ENCODE measurements at regions not wholly inside any gene's neighbourhood (a gene's known extent, or its start where the extent isn't known, plus 50 kb on each side); places are given as distances from the start of the nearest gene placed in this dataset.

- intact Hi-C loops (cut with micrococcal nuclease): no loop called here
- H3K9me3 Mint-ChIP-seq (ENCODE audit: insufficient read depth): no peaks in the 10 kb centered on the region
- no peaks in the 10 kb centered on the region for H3K27me3 Mint-ChIP-seq
- Histone ChIP-seq H3K4me2 (replicated peaks; ENCODE audit: low read depth, low read length, poor library complexity, severe bottlenecking) (no peak overlapping the region), H3K27ac (ENCODE audit: low read length in 2 of 2) (no peak overlapping the region), H2AFZ (ENCODE audit: insufficient read depth, low read depth, low read length, poor library complexity, severe bottlenecking) (no peak overlapping the region), H3K27me3 (replicated peaks in 1 of 4; ENCODE audit: control extremely low read depth in 1 of 4, control insufficient read depth in 3 of 4, insufficient read depth in 4 of 4, low read length in 3 of 4) (no peaks in the 10 kb centered on the region), H4K20me1 (ENCODE audit: control insufficient read depth, insufficient read depth, low read length, poor library complexity, severe bottlenecking) (no peaks in the 10 kb centered on the region), H3K4me3 (ENCODE audit: control extremely low read depth in 1 of 5, extremely low read depth in 1 of 5, insufficient read depth in 1 of 5, low read depth in 2 of 5, low read length in 4 of 5) (no peak overlapping the region), H3K9ac (ENCODE audit: low read length) (no peak overlapping the region), H3K79me2 (ENCODE audit: control insufficient read depth, insufficient read depth, low read length) (no peaks in the 10 kb centered on the region), H3K4me1 (ENCODE audit: control insufficient read depth in 2 of 2, insufficient read depth in 2 of 2, low read length in 2 of 2) (no peaks in the 10 kb centered on the region), H3K36me3 (replicated peaks in 1 of 2; ENCODE audit: control extremely low read depth in 1 of 2, control insufficient read depth in 1 of 2, extremely low read depth in 1 of 2, insufficient read depth in 2 of 2, low read length in 1 of 2) (no peaks in the 10 kb centered on the region), H3K9me3 (ENCODE audit: control extremely low read depth in 1 of 3, control insufficient read depth in 2 of 3, insufficient read depth in 1 of 3, low read length in 2 of 3) (peaks cover 0 to 11% (median 0%) of the 10 kb centered on the region in 3 donors)
- H3K4me3 Mint-ChIP-seq: no peak overlapping the region
- H3K4me1 Mint-ChIP-seq: no peaks in the 10 kb centered on the region
- WGBS (ENCODE audit: insufficient coverage): 96% methylated on average over 4 of the region's 5 CpGs
- no peak for DNase-seq
- POLR2A ChIA-PET: no interaction called here
- CTCF ChIA-PET: no interaction called here
- TF ChIP-seq EZH2 (IDR thresholded peaks at IDR 0.05; ENCODE audit: borderline replicate concordance, insufficient read depth, low read depth, low read length, poor library complexity, severe bottlenecking): no peak
- TF ChIP-seq, protein P1, sequence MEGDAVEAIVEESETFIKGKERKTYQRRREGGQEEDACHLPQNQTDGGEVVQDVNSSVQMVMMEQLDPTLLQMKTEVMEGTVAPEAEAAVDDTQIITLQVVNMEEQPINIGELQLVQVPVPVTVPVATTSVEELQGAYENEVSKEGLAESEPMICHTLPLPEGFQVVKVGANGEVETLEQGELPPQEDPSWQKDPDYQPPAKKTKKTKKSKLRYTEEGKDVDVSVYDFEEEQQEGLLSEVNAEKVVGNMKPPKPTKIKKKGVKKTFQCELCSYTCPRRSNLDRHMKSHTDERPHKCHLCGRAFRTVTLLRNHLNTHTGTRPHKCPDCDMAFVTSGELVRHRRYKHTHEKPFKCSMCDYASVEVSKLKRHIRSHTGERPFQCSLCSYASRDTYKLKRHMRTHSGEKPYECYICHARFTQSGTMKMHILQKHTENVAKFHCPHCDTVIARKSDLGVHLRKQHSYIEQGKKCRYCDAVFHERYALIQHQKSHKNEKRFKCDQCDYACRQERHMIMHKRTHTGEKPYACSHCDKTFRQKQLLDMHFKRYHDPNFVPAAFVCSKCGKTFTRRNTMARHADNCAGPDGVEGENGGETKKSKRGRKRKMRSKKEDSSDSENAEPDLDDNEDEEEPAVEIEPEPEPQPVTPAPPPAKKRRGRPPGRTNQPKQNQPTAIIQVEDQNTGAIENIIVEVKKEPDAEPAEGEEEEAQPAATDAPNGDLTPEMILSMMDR (IDR thresholded peaks at IDR 0.05): no peak
- no peak for ATAC-seq (ENCODE audit: low read depth)
- no peak overlapping the region for H3K27ac Mint-ChIP-seq
Observed at GRCh38 chrX:750263-750662, 119.7 kb downstream of the SHOX start.

DNA sequence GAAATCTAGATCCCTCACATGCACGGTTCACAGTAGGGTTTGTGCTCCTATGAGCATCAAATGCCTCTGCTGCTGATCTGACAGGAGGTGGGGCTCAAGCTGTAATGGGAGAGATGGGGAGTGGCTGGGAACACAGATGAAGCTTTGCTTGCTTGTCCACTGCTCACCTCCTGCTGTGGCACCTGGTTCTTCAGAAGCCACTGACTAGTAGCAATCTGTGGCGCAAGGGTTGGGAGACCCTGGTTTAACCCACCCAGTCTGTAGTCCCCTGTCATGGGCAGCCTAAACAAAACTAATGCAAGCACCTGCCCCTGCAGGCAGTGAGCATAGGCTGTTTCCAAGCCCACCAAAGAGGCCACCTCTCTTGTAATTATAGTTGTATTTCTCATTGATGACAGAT, 116.6 kb downstream of the SHOX start:
- Histone ChIP-seq H3K4me2 (replicated peaks; ENCODE audit: low read depth, low read length, poor library complexity, severe bottlenecking) (no peak overlapping the region), H3K4me3 (ENCODE audit: control extremely low read depth in 1 of 5, extremely low read depth in 1 of 5, insufficient read depth in 1 of 5, low read depth in 2 of 5, low read length in 4 of 5) (no peak overlapping the region), H2AFZ (ENCODE audit: insufficient read depth, low read depth, low read length, poor library complexity, severe bottlenecking) (no peak overlapping the region), H3K36me3 (replicated peaks in 1 of 2; ENCODE audit: control extremely low read depth in 1 of 2, control insufficient read depth in 1 of 2, extremely low read depth in 1 of 2, insufficient read depth in 2 of 2, low read length in 1 of 2) (no peaks in the 10 kb centered on the region), H4K20me1 (ENCODE audit: control insufficient read depth, insufficient read depth, low read length, poor library complexity, severe bottlenecking) (no peaks in the 10 kb centered on the region), H3K9me3 (ENCODE audit: control extremely low read depth in 1 of 3, control insufficient read depth in 2 of 3, insufficient read depth in 1 of 3, low read length in 2 of 3) (peaks cover 0 to 10% (median 0%) of the 10 kb centered on the region in 3 donors), H3K27ac (ENCODE audit: low read length in 2 of 2) (no peak overlapping the region), H3K27me3 (replicated peaks in 1 of 4; ENCODE audit: control extremely low read depth in 1 of 4, control insufficient read depth in 3 of 4, insufficient read depth in 4 of 4, low read length in 3 of 4) (no peaks in the 10 kb centered on the region), H3K9ac (ENCODE audit: low read length) (no peak overlapping the region), H3K4me1 (ENCODE audit: control insufficient read depth in 2 of 2, insufficient read depth in 2 of 2, low read length in 2 of 2) (no peaks in the 10 kb centered on the region), H3K79me2 (ENCODE audit: control insufficient read depth, insufficient read depth, low read length) (no peaks in the 10 kb centered on the region)
- Mint-ChIP-seq H3K27me3 (no peaks in the 10 kb centered on the region), H3K9me3 (ENCODE audit: insufficient read depth) (peaks cover 6% of the 10 kb centered on the region), H3K4me3 (no peak overlapping the region), H3K27ac (no peak overlapping the region), H3K4me1 (no peaks in the 10 kb centered on the region)
- WGBS (ENCODE audit: insufficient coverage): 75% methylated on average over 2 of the region's 2 CpGs
- intact Hi-C loops (cut with micrococcal nuclease): no loop called here
- DNase-seq (no peak), ATAC-seq (ENCODE audit: low read depth) (no peak)
- ChIA-PET CTCF (no interaction called here), POLR2A (no interaction called here)
- TF ChIP-seq EZH2 (IDR thresholded peaks at IDR 0.05; ENCODE audit: borderline replicate concordance, insufficient read depth, low read depth, low read length, poor library complexity, severe bottlenecking): no peak
- TF ChIP-seq, protein P1 (IDR thresholded peaks at IDR 0.05): no peak
